ENCODE measurements at regions not wholly inside any gene's neighbourhood (a gene's known extent, or its start where the extent isn't known, plus 50 kb on each side); places are given as distances from the start of the nearest gene placed in this dataset.
"Not testable (repeated sequence)": the region's sequence is repeated elsewhere in the genome, so short reads cannot be mapped to it uniquely, and the experiment has no call there.

- DNase-seq: no peak
Observed at GRCh38 chr9:96156171-96156974, 145.6 kb downstream of the HSD17B3 start.

GRCh38 chr9:96154081-96154480, 147.9 kb downstream of the HSD17B3 start:
- DNase-seq: no peak

GRCh38 chr9:96152550-96152949, 149.4 kb downstream of the HSD17B3 start:
- no peak for DNase-seq

GRCh38 chr9:96150324-96151227, 151.4 kb downstream of the HSD17B3 start:
- DNase-seq: no peak

- DNase-seq: no peak
Observed at GRCh38 chr9:96149533-96150280, 152.3 kb downstream of the HSD17B3 start.

GRCh38 chr9:96148634-96149532, 153.1 kb downstream of the HSD17B3 start:
- no peak for DNase-seq

- not testable (repeated sequence) for DNase-seq
Observed at GRCh38 chr9:96147029-96147428, 154.9 kb downstream of the HSD17B3 start.

GRCh38 chr9:96141666-96142065, 160.3 kb downstream of the HSD17B3 start:
- DNase-seq: no peak

- no peak for DNase-seq
Observed at GRCh38 chr9:96141128-96141474, 160.9 kb downstream of the HSD17B3 start.

- DNase-seq: peak; percentile 86
Observed at GRCh38 chr9:96140296-96141127, 161.5 kb downstream of the HSD17B3 start.

- DNase-seq: peak; percentile 79
Observed at GRCh38 chr9:96139592-96140295, 162.2 kb downstream of the HSD17B3 start.

GRCh38 chr9:96138616-96139015, 163.4 kb downstream of the HSD17B3 start:
- no peak for DNase-seq

GRCh38 chr9:96137671-96138429, 164.1 kb downstream of the HSD17B3 start:
- no peak for DNase-seq

GRCh38 chr9:96136992-96137670, 164.8 kb downstream of the HSD17B3 start:
- DNase-seq: peak; percentile 19

GRCh38 chr9:96135753-96136290, 166.2 kb downstream of the HSD17B3 start:
- DNase-seq: no peak

- no peak for DNase-seq
Observed at GRCh38 chr9:96135076-96135752, 166.8 kb downstream of the HSD17B3 start.

GRCh38 chr9:96133321-96134021, 168.5 kb downstream of the HSD17B3 start:
- no peak for DNase-seq

- no peak for DNase-seq
Observed at GRCh38 chr9:96131825-96132224, 170.2 kb downstream of the HSD17B3 start.

Measured in DMS 273 treated with DMSO at 0.1 percent for 48 hours (cell line).